SU-DHL-6 (cell line): ENCODE measurements at regions not wholly inside any gene's neighbourhood (a gene's known extent, or its start where the extent isn't known, plus 50 kb on each side); places are given as distances from the start of the nearest gene placed in this dataset.

Experiments used
- H2AFZ ChIP-seq: fragments of 200-600 bp; sonication (generic); 2 replicates; pipeline ENCODE4 v1.6.1; 2014; ENCODE audit warnings: low read depth, mild to moderate bottlenecking, moderate library complexity, mixed read lengths, antibody characterized with exemption, low read length; ENCODE audit not compliant: severe bottlenecking
- H3F3A ChIP-seq: fragments of 200-600 bp; shearing (Covaris generic); 2 replicates; pipeline ENCODE4 v1.6.0; 2016; ENCODE audit warnings: antibody characterized with exemption, mild to moderate bottlenecking; ENCODE audit not compliant: insufficient read depth
- H3K27ac ChIP-seq: fragments of 200-600 bp; sonication (generic); 2 replicates; pipeline ENCODE4 v1.5.1; 2016; ENCODE audit warnings: low read depth, mild to moderate bottlenecking, low read length, moderate library complexity, mixed read lengths
- H3K27me3 ChIP-seq: fragments of 200-600 bp; sonication (generic), shearing (Covaris generic); 2 replicates; pipeline ENCODE4 v1.6.0; 2014; ENCODE audit warnings: mild to moderate bottlenecking, low read length
- H3K36me3 ChIP-seq: fragments of 200-600 bp; sonication (generic); 2 replicates; pipeline ENCODE4 v1.6.1; 2014; ENCODE audit warnings: mild to moderate bottlenecking, low read length, mixed read lengths
- H3K4me2 ChIP-seq: fragments of 300-600, 200-600 bp; shearing (Covaris generic), sonication (generic); 2 replicates; pipeline ENCODE4 v1.6.0; 2014; ENCODE audit warnings: low read length, low read depth, mild to moderate bottlenecking; ENCODE audit not compliant: poor library complexity, severe bottlenecking
- H3K4me3 ChIP-seq: fragments of 200-600 bp; sonication (generic); 2 replicates; pipeline ENCODE4 v1.5.1; 2014; ENCODE audit warnings: antibody characterized with exemption, low read length, mild to moderate bottlenecking, mixed read lengths; ENCODE audit not compliant: insufficient read depth, poor library complexity, severe bottlenecking
- H3K79me2 ChIP-seq: fragments of 200-600 bp; sonication (generic); 2 replicates; pipeline ENCODE4 v1.6.1; 2014; ENCODE audit warnings: mild to moderate bottlenecking, low read length, moderate library complexity; ENCODE audit not compliant: insufficient read depth
- H3K9ac ChIP-seq: fragments of 200-600 bp; sonication (generic); 2 replicates; pipeline ENCODE4 v1.7.0; 2014; ENCODE audit warnings: mild to moderate bottlenecking, low read length
- H3K9me2 ChIP-seq: fragments of 200-600 bp; sonication (generic); replicated peaks from 2 replicates; pipeline ENCODE4 v1.6.1; 2014; ENCODE audit warnings: low read length; ENCODE audit not compliant: insufficient read depth
- H3K9me3 ChIP-seq: fragments of 200-600 bp; sonication (generic); 2 replicates; pipeline ENCODE4 v1.6.1; 2014; ENCODE audit warnings: low read length, mixed read lengths; ENCODE audit not compliant: insufficient read depth
- H4K20me1 ChIP-seq: fragments of 200-600 bp; sonication (generic); 2 replicates; pipeline ENCODE4 v1.6.1; 2014; ENCODE audit warnings: low read depth, mild to moderate bottlenecking, antibody characterized with exemption, low read length, moderate library complexity, mixed read lengths
- CTCF ChIP-seq: fragments of 200-600 bp; sonication (generic); IDR thresholded peaks from one replicate; pipeline ENCODE4 v1.5.1; 2017; ENCODE audit warnings: antibody characterized with exemption, mild to moderate bottlenecking, low read length, moderate library complexity; ENCODE audit not compliant: insufficient read depth, poor library complexity, severe bottlenecking
- EZH2phosphoT487 ChIP-seq: fragments of 200-600 bp; sonication (generic), shearing (Covaris generic); conservative IDR thresholded peaks from 2 replicates; pipeline ENCODE4 v1.6.1; 2018; ENCODE audit warnings: mild to moderate bottlenecking, antibody characterized with exemption, low read length, moderate library complexity, mixed read lengths

GRCh38 chr5:91474201-91474600 is 91.1 kb upstream of the ARRDC3 start:
- H3K27ac ChIP-seq: no peak overlapping the region
- no peaks in the 10 kb centered on the region for H3F3A ChIP-seq
- H2AFZ ChIP-seq: no peak overlapping the region
- no peak overlapping the region for H3K4me3 ChIP-seq
- no peaks in the 10 kb centered on the region for H3K9me3 ChIP-seq
- H3K4me2 ChIP-seq: no peak overlapping the region
- H3K36me3 ChIP-seq: no peaks in the 10 kb centered on the region
- H4K20me1 ChIP-seq: no peaks in the 10 kb centered on the region
- H3K9me2 ChIP-seq: no peaks in the 10 kb centered on the region
- H3K9ac ChIP-seq: no peak overlapping the region
- no peaks in the 10 kb centered on the region for H3K27me3 ChIP-seq
- no peak for TF ChIP-seq CTCF
- no peaks in the 10 kb centered on the region for H3K79me2 ChIP-seq

GRCh38 chr5:91472631-91473030 is 89.5 kb upstream of the ARRDC3 start:
- Histone ChIP-seq H2AFZ (no peak overlapping the region), H3K27me3 (no peaks in the 10 kb centered on the region), H3K79me2 (no peaks in the 10 kb centered on the region), H3F3A (no peaks in the 10 kb centered on the region), H3K4me2 (no peak overlapping the region), H3K4me3 (no peak overlapping the region), H3K9me2 (no peaks in the 10 kb centered on the region), H3K9ac (no peak overlapping the region), H4K20me1 (no peaks in the 10 kb centered on the region), H3K9me3 (no peaks in the 10 kb centered on the region), H3K27ac (no peak overlapping the region), H3K36me3 (no peaks in the 10 kb centered on the region)
- TF ChIP-seq EZH2phosphoT487: no peak
- TF ChIP-seq CTCF: no peak

- no peak overlapping the region for H2AFZ ChIP-seq
- H3K9me3 ChIP-seq: no peaks in the 10 kb centered on the region
- H3K9ac ChIP-seq: no peak overlapping the region
- H3F3A ChIP-seq: no peaks in the 10 kb centered on the region
- H3K36me3 ChIP-seq: no peaks in the 10 kb centered on the region
- H3K79me2 ChIP-seq: no peaks in the 10 kb centered on the region
- no peaks in the 10 kb centered on the region for H4K20me1 ChIP-seq
- H3K27me3 ChIP-seq: no peaks in the 10 kb centered on the region; the same call in 1 of the 2 replicates
- no peak overlapping the region for H3K4me3 ChIP-seq
- H3K4me2 ChIP-seq: no peak overlapping the region
- no peak overlapping the region for H3K27ac ChIP-seq
- H3K9me2 ChIP-seq: no peaks in the 10 kb centered on the region
- TF ChIP-seq CTCF: no peak
- TF ChIP-seq EZH2phosphoT487: no peak
Measured at GRCh38 chr5:91469517-91470165, 86.5 kb upstream of the ARRDC3 start.
